Mesendoderm (in vitro differentiated cells): ENCODE measurements at regions not wholly inside any gene's neighbourhood (a gene's known extent, or its start where the extent isn't known, plus 50 kb on each side); places are given as distances from the start of the nearest gene placed in this dataset.

Source experiments
- DNase-seq: peaks from one replicate; pipeline ENCODE4 v3.0.0; 2013
- H2AK5ac ChIP-seq: 2 replicates; pipeline ENCODE4 v1.6.1; 2013; ENCODE audit warnings: low read length, inconsistent platforms
- H2BK120ac ChIP-seq: 2 replicates; pipeline ENCODE4 v1.6.1; 2013; ENCODE audit warnings: low read depth, mild to moderate bottlenecking, low read length, moderate library complexity, mixed read lengths
- H2BK15ac ChIP-seq: replicated peaks from 2 replicates; pipeline ENCODE4 v1.6.1; 2013; ENCODE audit warnings: low read depth, mild to moderate bottlenecking, moderate library complexity
- H2BK5ac ChIP-seq: 2 replicates; pipeline ENCODE4 v1.6.1; 2013; ENCODE audit warnings: low read length, inconsistent platforms
- H3K18ac ChIP-seq: 2 replicates; pipeline ENCODE4 v1.6.1; 2013; ENCODE audit warnings: mild to moderate bottlenecking, low read length, mixed read lengths
- H3K23ac ChIP-seq: one replicate; pipeline ENCODE4 v1.6.1; 2013; ENCODE audit warnings: low read length
- H3K27ac ChIP-seq: 2 replicates; pipeline ENCODE4 v1.5.1; 2013; ENCODE audit warnings: low read depth, mild to moderate bottlenecking, inconsistent platforms, low read length, moderate library complexity
- H3K27me3 ChIP-seq: 2 replicates; pipeline ENCODE4 v1.6.1; 2013; ENCODE audit warnings: low read length, control low read depth, mild to moderate bottlenecking, inconsistent platforms; ENCODE audit not compliant: insufficient read depth, poor library complexity
- H3K36me3 ChIP-seq: 2 replicates; pipeline ENCODE4 v1.6.1; 2013; ENCODE audit warnings: low read length, inconsistent platforms; ENCODE audit not compliant: control insufficient read depth, insufficient read depth
- H3K4ac ChIP-seq: one replicate; pipeline ENCODE4 v1.6.1; 2013; ENCODE audit warnings: low read depth, mild to moderate bottlenecking, low read length, moderate library complexity
- H3K4me1 ChIP-seq: 2 replicates; pipeline ENCODE4 v1.6.1; 2013; ENCODE audit warnings: low read depth, low read length, inconsistent platforms; ENCODE audit not compliant: control insufficient read depth
- H3K4me2 ChIP-seq: 2 replicates; pipeline ENCODE4 v1.6.1; 2013; ENCODE audit warnings: low read length
- H3K4me3 ChIP-seq: 2 replicates; pipeline ENCODE4 v1.5.1; 2013; ENCODE audit warnings: mild to moderate bottlenecking, low read length
- H3K56ac ChIP-seq: one replicate; pipeline ENCODE4 v1.6.1; 2013; ENCODE audit warnings: low read length
- H3K79me1 ChIP-seq: 2 replicates; pipeline ENCODE4 v1.6.1; 2013; ENCODE audit warnings: low read length, inconsistent platforms
- H3K79me2 ChIP-seq: 2 replicates; pipeline ENCODE4 v1.6.1; 2013; ENCODE audit warnings: mild to moderate bottlenecking, low read length; ENCODE audit not compliant: control insufficient read depth, insufficient read depth
- H3K9ac ChIP-seq: 2 replicates; pipeline ENCODE4 v1.6.1; 2013; ENCODE audit warnings: low read length, inconsistent platforms
- H4K5ac ChIP-seq: one replicate; pipeline ENCODE4 v1.6.1; 2013; ENCODE audit warnings: low read length
- H4K8ac ChIP-seq: one replicate; pipeline ENCODE4 v1.6.1; 2013; ENCODE audit warnings: low read depth, mild to moderate bottlenecking, control low read depth, low read length, moderate library complexity
- WGBS: extraction: QIAGEN DNeasy Blood & Tissue Kit; methylation state at CpG from one replicate; pipeline ENCODE4 v1.1.7; 2013; ENCODE audit warnings: low lambda C conversion rate, missing lambda C conversion rate; ENCODE audit not compliant: insufficient coverage; ENCODE audit errors: extremely low coverage; 5-methylcytosine and 5-hydroxymethylcytosine counted together

DNA sequence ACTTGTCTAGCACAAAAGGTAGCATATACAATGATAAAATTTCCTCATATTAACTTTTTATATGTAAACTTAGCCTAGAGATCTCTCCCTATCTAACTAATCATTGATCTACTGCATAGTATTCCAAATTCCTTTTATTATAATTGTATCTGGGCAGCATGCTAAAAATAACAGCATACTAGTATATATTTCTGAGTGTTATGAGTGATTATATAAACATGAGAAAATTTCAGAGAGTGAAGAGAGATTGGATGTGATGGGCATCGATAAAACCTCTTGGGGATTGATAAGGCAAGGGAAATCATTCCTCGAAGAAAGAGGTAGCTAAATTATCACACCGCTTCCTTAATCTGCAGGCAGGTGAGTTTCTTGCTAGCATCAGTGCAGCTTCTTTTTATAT, 158.2 kb downstream of the HMHB1 start:
- no peak overlapping the region for H2BK15ac ChIP-seq
- no peak overlapping the region for H2AK5ac ChIP-seq
- no peak overlapping the region for H4K5ac ChIP-seq
- no peak overlapping the region for H3K4me2 ChIP-seq
- H3K9ac ChIP-seq = no peak overlapping the region
- H4K8ac ChIP-seq = no peak overlapping the region
- no peak overlapping the region for H3K23ac ChIP-seq
- no peak overlapping the region for H3K4ac ChIP-seq
- no peaks in the 10 kb centered on the region for H3K27me3 ChIP-seq
- H3K56ac ChIP-seq = no peak overlapping the region
- no peaks in the 10 kb centered on the region for H3K79me2 ChIP-seq
- H2BK120ac ChIP-seq = no peak overlapping the region
- no peaks in the 10 kb centered on the region for H3K36me3 ChIP-seq
- H3K18ac ChIP-seq = no peak overlapping the region
- no peak overlapping the region for H3K4me3 ChIP-seq
- no peak overlapping the region for H2BK5ac ChIP-seq
- no peaks in the 10 kb centered on the region for H3K79me1 ChIP-seq
- no peak overlapping the region for H3K27ac ChIP-seq
- no CpG with 5 or more reads among the region's 3 CpGs for WGBS
- no peaks in the 10 kb centered on the region for H3K4me1 ChIP-seq
- no peak for DNase-seq

DNA sequence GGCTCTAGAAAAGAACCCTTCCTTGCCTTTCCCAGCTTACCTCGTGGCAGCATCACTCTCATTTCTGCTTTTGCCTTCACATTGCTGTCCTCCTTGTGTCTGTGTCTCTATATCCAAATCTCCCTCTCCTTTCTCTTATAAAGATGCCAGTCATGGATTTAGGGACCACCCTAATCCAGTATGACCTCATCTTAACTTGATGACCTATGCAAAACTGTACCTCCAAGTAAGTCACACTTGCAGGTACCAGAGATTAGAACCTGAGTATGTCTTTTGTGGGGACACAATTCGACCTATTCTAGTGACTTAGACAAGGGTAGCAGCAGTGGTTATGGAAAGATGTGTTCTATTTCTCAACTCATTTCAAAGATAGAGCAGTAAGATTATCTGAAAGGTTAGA, 160.1 kb downstream of the HMHB1 start:
- H2BK120ac ChIP-seq = no peak overlapping the region
- H2AK5ac ChIP-seq = no peak overlapping the region
- no peak overlapping the region for H3K27ac ChIP-seq
- no peaks in the 10 kb centered on the region for H3K4me1 ChIP-seq
- no peak overlapping the region for H3K18ac ChIP-seq
- no peak overlapping the region for H4K5ac ChIP-seq
- H3K79me2 ChIP-seq = no peaks in the 10 kb centered on the region
- no peak overlapping the region for H3K4me2 ChIP-seq
- no peak overlapping the region for H3K23ac ChIP-seq
- no peak for DNase-seq
- H4K8ac ChIP-seq = no peak overlapping the region
- H2BK5ac ChIP-seq = no peak overlapping the region
- H3K9ac ChIP-seq = no peak overlapping the region
- no peak overlapping the region for H3K56ac ChIP-seq
- H3K36me3 ChIP-seq = no peaks in the 10 kb centered on the region
- H3K4me3 ChIP-seq = no peak overlapping the region
- H3K79me1 ChIP-seq = no peaks in the 10 kb centered on the region
- no peak overlapping the region for H3K4ac ChIP-seq
- no peaks in the 10 kb centered on the region for H3K27me3 ChIP-seq
- H2BK15ac ChIP-seq = no peak overlapping the region
- no CpG with 5 or more reads among the region's 2 CpGs for WGBS

DNA sequence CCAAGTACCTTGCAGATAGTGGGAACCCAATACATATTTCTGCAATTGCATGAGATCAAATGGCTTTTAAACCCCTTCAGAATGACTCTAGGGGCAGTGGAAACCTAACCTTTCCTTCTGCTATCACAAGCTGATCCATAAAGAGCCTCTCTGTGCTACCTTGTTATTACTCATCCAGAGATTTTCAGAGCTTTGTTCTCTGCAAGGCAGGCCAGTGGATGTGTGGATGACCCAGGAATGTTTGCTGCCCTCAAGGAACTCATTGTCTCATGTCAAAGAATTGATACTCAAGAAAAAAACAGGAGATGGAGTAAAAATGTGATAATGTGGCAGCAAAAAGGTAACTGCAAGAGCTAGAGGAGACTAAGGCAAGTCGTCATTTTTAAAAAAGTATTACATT, 164.1 kb downstream of the HMHB1 start:
- no peaks in the 10 kb centered on the region for H3K79me1 ChIP-seq

GRCh38 chr5:143977891-143978461, 166.0 kb downstream of the HMHB1 start:
- Histone ChIP-seq H3K79me1 (no peaks in the 10 kb centered on the region), H3K4me1 (no peaks in the 10 kb centered on the region), H4K8ac (no peak overlapping the region), H3K4ac (no peak overlapping the region), H3K18ac (no peak overlapping the region), H3K56ac (no peak overlapping the region), H3K23ac (no peak overlapping the region), H2BK120ac (no peak overlapping the region), H3K79me2 (no peaks in the 10 kb centered on the region), H3K27ac (no peak overlapping the region), H3K36me3 (no peaks in the 10 kb centered on the region), H2BK5ac (no peak overlapping the region), H2BK15ac (no peak overlapping the region), H3K27me3 (no peaks in the 10 kb centered on the region), H3K9ac (no peak overlapping the region), H4K5ac (no peak overlapping the region), H3K4me3 (no peak overlapping the region), H2AK5ac (no peak overlapping the region), H3K4me2 (no peak overlapping the region)
- no CpG with 5 or more reads among the region's 1 CpG for WGBS
- DNase-seq = no peak

More for the DNA sequence above, 164.1 kb downstream of the HMHB1 start:
- no CpG with 5 or more reads among the region's 1 CpG for WGBS
- Histone ChIP-seq H3K27me3 (no peaks in the 10 kb centered on the region), H2BK120ac (no peak overlapping the region), H2AK5ac (no peak overlapping the region), H3K36me3 (no peaks in the 10 kb centered on the region), H3K4me1 (no peaks in the 10 kb centered on the region), H2BK15ac (no peak overlapping the region), H3K79me2 (no peaks in the 10 kb centered on the region), H4K5ac (no peak overlapping the region), H4K8ac (no peak overlapping the region), H2BK5ac (no peak overlapping the region), H3K27ac (no peak overlapping the region), H3K9ac (no peak overlapping the region), H3K4me3 (no peak overlapping the region), H3K23ac (no peak overlapping the region), H3K4me2 (no peak overlapping the region), H3K4ac (no peak overlapping the region), H3K18ac (no peak overlapping the region), H3K56ac (no peak overlapping the region)
- DNase-seq = peak; percentile 29

GRCh38 chr5:143979044-143979690, 167.2 kb downstream of the HMHB1 start:
- H3K56ac ChIP-seq = no peak overlapping the region
- H3K79me2 ChIP-seq = no peaks in the 10 kb centered on the region
- H3K4me1 ChIP-seq = no peaks in the 10 kb centered on the region
- no peak overlapping the region for H2BK5ac ChIP-seq
- no peaks in the 10 kb centered on the region for H3K79me1 ChIP-seq
- no peak overlapping the region for H3K18ac ChIP-seq
- peak; percentile 46 for DNase-seq
- H2BK120ac ChIP-seq = no peak overlapping the region
- H3K27ac ChIP-seq = no peak overlapping the region
- no peaks in the 10 kb centered on the region for H3K36me3 ChIP-seq
- H4K8ac ChIP-seq = no peak overlapping the region
- no peak overlapping the region for H4K5ac ChIP-seq
- no peak overlapping the region for H3K23ac ChIP-seq
- WGBS = no CpG with 5 or more reads among the region's 1 CpG
- H3K4me3 ChIP-seq = no peak overlapping the region
- no peak overlapping the region for H3K4ac ChIP-seq
- no peaks in the 10 kb centered on the region for H3K27me3 ChIP-seq
- H3K9ac ChIP-seq = no peak overlapping the region
- no peak overlapping the region for H2BK15ac ChIP-seq
- H3K4me2 ChIP-seq = no peak overlapping the region
- no peak overlapping the region for H2AK5ac ChIP-seq

- WGBS = no CpG with 5 or more reads among the region's 6 CpGs
- Histone ChIP-seq H4K5ac (no peak overlapping the region), H3K4me1 (no peaks in the 10 kb centered on the region), H3K56ac (no peak overlapping the region), H3K23ac (no peak overlapping the region), H3K36me3 (no peaks in the 10 kb centered on the region), H3K79me2 (no peaks in the 10 kb centered on the region), H2BK15ac (no peak overlapping the region), H3K27ac (no peak overlapping the region), H3K18ac (no peak overlapping the region), H2BK120ac (no peak overlapping the region), H3K79me1 (no peaks in the 10 kb centered on the region), H4K8ac (no peak overlapping the region), H3K4me3 (no peak overlapping the region), H2BK5ac (no peak overlapping the region), H3K9ac (no peak overlapping the region), H3K4ac (no peak overlapping the region), H3K4me2 (no peak overlapping the region), H2AK5ac (no peak overlapping the region), H3K27me3 (no peaks in the 10 kb centered on the region)
- DNase-seq = no peak
Observed at GRCh38 chr5:143980506-143980905, 168.5 kb downstream of the HMHB1 start.
